GM12878 (cell line): ENCODE measurements at regions not wholly inside any gene's neighbourhood (a gene's known extent, or its start where the extent isn't known, plus 50 kb on each side); places are given as distances from the start of the nearest gene placed in this dataset.

ENCODE experiments used
- ATAC-seq: fragments of 200-7000 bp; cut with Tn5 transposase; 3 replicates; pipeline ENCODE4 v1.9.1; 2020; ENCODE audit warnings: mild to moderate bottlenecking, moderate library complexity
- BruUV-seq: library from RNA; stranded (reverse); fragments of 400-500 nt; replicated peaks from 2 replicates; lab custom pipeline; 2021; lab: Mats Ljungman, UMichigan
- CTCF ChIA-PET: fragments of 300-600 bp; sonication (Branson Sonifier 250); formaldehyde crosslinking; extraction: SDS; loops from one replicate; lab custom pipeline; 2021; ENCODE audit warnings: inconsistent platforms; lab: Yijun Ruan, JAX
- POLR2A ChIA-PET: fragments of 350-600 bp; formaldehyde crosslinking; extraction: SDS; loops from one replicate; lab custom pipeline; 2021; ENCODE audit warnings: inconsistent platforms; lab: Charles Lee
- RAD21 ChIA-PET: fragments of 300-600 bp; sonication (Branson Sonifier 250); formaldehyde crosslinking; loops from one replicate; lab custom pipeline; 2023; ENCODE audit warnings: antibody characterized with exemption; ENCODE audit not compliant: unreplicated experiment; lab: Charles Lee
- SMC1A ChIA-PET: fragments of 300-600 bp; sonication (Branson Sonifier 250); formaldehyde crosslinking; loops from one replicate; lab custom pipeline; 2023; ENCODE audit not compliant: unreplicated experiment, uncharacterized antibody; lab: Charles Lee
- DNase-seq: peaks from one replicate; pipeline ENCODE4 v3.0.0-alpha.2; 2011; ENCODE audit warnings: low read depth, low spot score
- FAIRE-seq: peaks from 3 replicates; lab custom pipeline; 2011; peaks lifted over from hg19 to GRCh38; lab: Jason Lieb, UNC
- H2AFZ ChIP-seq: 2 replicates; pipeline ENCODE4 v1.6.0; 2011; ENCODE audit warnings: low read depth, low read length, control low read depth; ENCODE audit not compliant: control insufficient read depth
- H3K27ac ChIP-seq: 2 replicates; pipeline ENCODE4 v1.5.1; 2011; ENCODE audit warnings: control low read depth; ENCODE audit not compliant: control insufficient read depth, insufficient read depth
- H3K27me3 ChIP-seq, 2 experiments: replicated peaks in 1 of 2; 2 replicates each; pipeline versions ENCODE4 v1.6.0 to v1.6.1; 2011; ENCODE audit warnings: low read length in 1 of 2; ENCODE audit not compliant: control insufficient read depth in 2 of 2, insufficient read depth in 2 of 2
- H3K36me3 ChIP-seq, 2 experiments: 2 replicates each; pipeline ENCODE4 v1.5.1; 2011; ENCODE audit warnings: low read length in 1 of 2; ENCODE audit not compliant: control insufficient read depth in 2 of 2, insufficient read depth in 2 of 2
- H3K4me1 ChIP-seq: 2 replicates; pipeline ENCODE4 v1.6.1; 2011; ENCODE audit warnings: mild to moderate bottlenecking, low read length, moderate library complexity, mixed read lengths; ENCODE audit not compliant: control insufficient read depth, insufficient read depth
- H3K4me2 ChIP-seq: 2 replicates; pipeline ENCODE4 v1.6.0; 2011; ENCODE audit warnings: control low read depth; ENCODE audit not compliant: control insufficient read depth, insufficient read depth
- H3K4me3 ChIP-seq: fragments of 200-600 bp; sonication (generic); 2 replicates; pipeline ENCODE4 v1.5.1; 2016
- H3K79me2 ChIP-seq: 2 replicates; pipeline ENCODE4 v1.6.0; 2011; ENCODE audit warnings: low read length; ENCODE audit not compliant: control insufficient read depth, insufficient read depth
- H3K9ac ChIP-seq: 2 replicates; pipeline ENCODE4 v1.8.0; 2011; ENCODE audit warnings: low read length, control low read depth, mixed read lengths; ENCODE audit not compliant: control insufficient read depth, insufficient read depth
- H3K9me3 ChIP-seq: replicated peaks from 3 replicates; pipeline ENCODE4 v1.5.1; 2011; ENCODE audit warnings: mild to moderate bottlenecking, low read length; ENCODE audit not compliant: control insufficient read depth, insufficient read depth
- H4K20me1 ChIP-seq: 2 replicates; pipeline ENCODE4 v1.6.0; 2011; ENCODE audit not compliant: control insufficient read depth, insufficient read depth
- CBX3 ChIP-seq: fragments of 200-600 bp; sonication (generic); IDR thresholded peaks from 2 replicates; pipeline ENCODE4 v1.6.1; 2016; ENCODE audit warnings: low read depth, borderline replicate concordance
- CHD2 ChIP-seq: IDR thresholded peaks from 2 replicates; pipeline ENCODE4 v1.6.1; 2011; ENCODE audit warnings: low read depth, low read length, improper control_type of control experiment, borderline replicate concordance
- CREB1 ChIP-seq: IDR thresholded peaks from 2 replicates; pipeline ENCODE4 v1.6.1; 2012; ENCODE audit warnings: low read depth, mild to moderate bottlenecking, inconsistent platforms
- CREM ChIP-seq: IDR thresholded peaks from 2 replicates; pipeline ENCODE4 v1.6.1; 2014; ENCODE audit warnings: antibody characterized with exemption, low read depth
- EP300 ChIP-seq, 2 experiments: fragments of 150-350 bp in 1 of 2; IDR thresholded peaks; 2 replicates each; pipeline ENCODE4 v1.6.1; 2011 to 2012; ENCODE audit warnings: low read depth in 2 of 2, low read length in 2 of 2, borderline replicate concordance in 1 of 2, improper control_type of control experiment in 1 of 2, inconsistent platforms in 1 of 2; ENCODE audit not compliant: control insufficient read depth in 1 of 2
- HDAC2 ChIP-seq: fragments of 200-600 bp; sonication (generic); IDR thresholded peaks from 2 replicates; pipeline ENCODE4 v1.6.1; 2017
- IRF4 ChIP-seq: IDR thresholded peaks from 2 replicates; pipeline ENCODE4 v1.6.1; 2011; ENCODE audit warnings: low read depth, low read length
- KDM1A ChIP-seq: fragments of 200-600 bp; sonication (generic); IDR thresholded peaks from 2 replicates; pipeline ENCODE4 v1.6.1; 2016; ENCODE audit warnings: borderline replicate concordance
- MYB ChIP-seq: fragments of 150-350 bp; IDR thresholded peaks from 2 replicates; pipeline ENCODE4 v1.6.1; 2014; ENCODE audit warnings: mild to moderate bottlenecking, low read depth, low read length, borderline replicate concordance
- POLR2AphosphoS2 ChIP-seq: IDR thresholded peaks from 2 replicates; pipeline ENCODE4 v1.6.1; 2011; ENCODE audit warnings: low read depth, mild to moderate bottlenecking, low read length, improper control_type of control experiment, moderate library complexity
- RAD21 ChIP-seq: IDR thresholded peaks from 2 replicates; pipeline ENCODE4 v1.6.1; 2011; ENCODE audit warnings: mild to moderate bottlenecking, low read depth, low read length, moderate library complexity; ENCODE audit not compliant: insufficient read depth
- SPI1 ChIP-seq: IDR thresholded peaks from 2 replicates; pipeline ENCODE4 v1.6.1; 2011; ENCODE audit warnings: low read depth, mild to moderate bottlenecking, low read length, moderate library complexity, borderline replicate concordance; ENCODE audit not compliant: insufficient read depth
- ZNF24 ChIP-seq: fragments of 450-650 bp; IDR thresholded peaks from 2 replicates; pipeline ENCODE4 v1.6.1; 2017; ENCODE audit warnings: antibody characterized with exemption, mild to moderate bottlenecking
- ZNF274 ChIP-seq: IDR thresholded peaks from one replicate; pipeline ENCODE4 v1.8.0; 2011; ENCODE audit not compliant: insufficient read length, insufficient read depth
- ZSCAN29 ChIP-seq: fragments of 450-650 bp; IDR thresholded peaks from 2 replicates; pipeline ENCODE4 v1.6.1; 2017; ENCODE audit warnings: mild to moderate bottlenecking, moderate library complexity
- WGBS: methylation state at CpG from one replicate; pipeline ENCODE4 v1.1.6; 2016; ENCODE audit warnings: low lambda C conversion rate; ENCODE audit not compliant: insufficient replicate concordance, insufficient coverage; ENCODE audit errors: missing lambda C conversion rate; 5-methylcytosine and 5-hydroxymethylcytosine counted together
- in situ Hi-C: fragments of 300-500 bp; cut with MboI; formaldehyde crosslinking; loops from 9 replicates; pipeline ENCODE4 v1.14.3; 2018; ENCODE audit warnings: mixed read lengths
- intact Hi-C: fragments of 100-400 bp; cut with micrococcal nuclease; formaldehyde crosslinking; loops from one replicate; pipeline ENCODE4 v1.14.2; 2022; ENCODE audit not compliant: unreplicated experiment
- TF ChIP-seq, protein P1 (sequence below): IDR thresholded peaks from 2 replicates; pipeline ENCODE4 v1.6.1; 2012; ENCODE audit warnings: low read length, inconsistent platforms
- TF ChIP-seq, protein P2 (sequence below): fragments of 450-650 bp; IDR thresholded peaks from 2 replicates; pipeline ENCODE4 v1.6.1; 2017; ENCODE audit warnings: antibody characterized with exemption, mild to moderate bottlenecking, moderate library complexity
- TF ChIP-seq, protein P3 (sequence below): IDR thresholded peaks from 2 replicates; pipeline ENCODE4 v1.6.1; 2011; ENCODE audit warnings: low read depth, mild to moderate bottlenecking, low read length, moderate library complexity, borderline replicate concordance; ENCODE audit errors: extremely low read depth
- TF ChIP-seq, protein P4 (sequence below): fragments of 150-350 bp; IDR thresholded peaks from 2 replicates; pipeline ENCODE4 v1.6.1; 2016; ENCODE audit warnings: low read depth, low read length

DNA sequence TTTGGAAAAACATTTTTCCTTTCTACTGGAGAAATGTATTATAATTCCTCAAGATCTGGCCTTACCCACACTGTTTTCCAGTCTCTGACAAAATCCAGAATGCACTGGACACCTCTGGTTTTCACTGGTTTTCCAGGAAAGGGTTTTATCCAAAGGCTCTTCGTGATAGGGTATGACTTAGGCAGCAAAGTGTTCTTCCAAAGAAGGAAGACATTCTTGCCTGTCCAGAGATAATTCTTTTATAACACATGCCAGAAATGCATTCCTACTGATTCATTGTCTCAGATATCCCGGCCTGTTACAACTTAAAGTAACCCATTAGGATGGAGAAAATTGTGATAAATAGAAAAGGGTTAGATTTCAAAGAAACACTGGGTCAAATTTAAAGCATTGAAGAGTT is 2343.1 kb downstream of the PCDH7 start:
- ATAC-seq: no peak
- no peaks in the 10 kb centered on the region for H3K79me2 ChIP-seq
- no peaks in the 10 kb centered on the region for H3K9me3 ChIP-seq
- no peak overlapping the region for H3K4me2 ChIP-seq
- CTCF ChIA-PET: no interaction called here
- H2AFZ ChIP-seq: no peak overlapping the region
- H3K27ac ChIP-seq: no peak overlapping the region
- DNase-seq: no peak
- H3K9ac ChIP-seq: no peak overlapping the region
- no peaks in the 10 kb centered on the region for H3K27me3 ChIP-seq
- in situ Hi-C loops: no loop called here
- H4K20me1 ChIP-seq: no peaks in the 10 kb centered on the region
- H3K4me1 ChIP-seq: no peaks in the 10 kb centered on the region
- FAIRE-seq: no peak
- POLR2A ChIA-PET: no interaction called here
- H3K4me3 ChIP-seq: no peak overlapping the region
- no TSS peak for BruUV-seq
- RAD21 ChIA-PET: no interaction called here
- 0% methylated on average over 2 of the region's 2 CpGs for WGBS
- SMC1A ChIA-PET: no interaction called here
- H3K36me3 ChIP-seq: no peaks in the 10 kb centered on the region
- intact Hi-C loops: no loop called here
- TF ChIP-seq EP300 (IDR thresholded peaks at IDR 0.05; ENCODE audit: borderline replicate concordance in 1 of 2, control insufficient read depth in 1 of 2, low read depth in 2 of 2, low read length in 2 of 2) (no peak), IRF4 (no peak), ZNF274 (no peak), ZNF24 (no peak), ZSCAN29 (no peak), CBX3 (no peak), SPI1 (no peak), CREM (no peak), HDAC2 (no peak), MYB (no peak), RAD21 (no peak), POLR2AphosphoS2 (no peak), CREB1 (no peak), KDM1A (no peak), CHD2 (no peak)
- TF ChIP-seq, protein P1, sequence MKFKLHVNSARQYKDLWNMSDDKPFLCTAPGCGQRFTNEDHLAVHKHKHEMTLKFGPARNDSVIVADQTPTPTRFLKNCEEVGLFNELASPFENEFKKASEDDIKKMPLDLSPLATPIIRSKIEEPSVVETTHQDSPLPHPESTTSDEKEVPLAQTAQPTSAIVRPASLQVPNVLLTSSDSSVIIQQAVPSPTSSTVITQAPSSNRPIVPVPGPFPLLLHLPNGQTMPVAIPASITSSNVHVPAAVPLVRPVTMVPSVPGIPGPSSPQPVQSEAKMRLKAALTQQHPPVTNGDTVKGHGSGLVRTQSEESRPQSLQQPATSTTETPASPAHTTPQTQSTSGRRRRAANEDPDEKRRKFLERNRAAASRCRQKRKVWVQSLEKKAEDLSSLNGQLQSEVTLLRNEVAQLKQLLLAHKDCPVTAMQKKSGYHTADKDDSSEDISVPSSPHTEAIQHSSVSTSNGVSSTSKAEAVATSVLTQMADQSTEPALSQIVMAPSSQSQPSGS: no peak
- TF ChIP-seq, protein P2, sequence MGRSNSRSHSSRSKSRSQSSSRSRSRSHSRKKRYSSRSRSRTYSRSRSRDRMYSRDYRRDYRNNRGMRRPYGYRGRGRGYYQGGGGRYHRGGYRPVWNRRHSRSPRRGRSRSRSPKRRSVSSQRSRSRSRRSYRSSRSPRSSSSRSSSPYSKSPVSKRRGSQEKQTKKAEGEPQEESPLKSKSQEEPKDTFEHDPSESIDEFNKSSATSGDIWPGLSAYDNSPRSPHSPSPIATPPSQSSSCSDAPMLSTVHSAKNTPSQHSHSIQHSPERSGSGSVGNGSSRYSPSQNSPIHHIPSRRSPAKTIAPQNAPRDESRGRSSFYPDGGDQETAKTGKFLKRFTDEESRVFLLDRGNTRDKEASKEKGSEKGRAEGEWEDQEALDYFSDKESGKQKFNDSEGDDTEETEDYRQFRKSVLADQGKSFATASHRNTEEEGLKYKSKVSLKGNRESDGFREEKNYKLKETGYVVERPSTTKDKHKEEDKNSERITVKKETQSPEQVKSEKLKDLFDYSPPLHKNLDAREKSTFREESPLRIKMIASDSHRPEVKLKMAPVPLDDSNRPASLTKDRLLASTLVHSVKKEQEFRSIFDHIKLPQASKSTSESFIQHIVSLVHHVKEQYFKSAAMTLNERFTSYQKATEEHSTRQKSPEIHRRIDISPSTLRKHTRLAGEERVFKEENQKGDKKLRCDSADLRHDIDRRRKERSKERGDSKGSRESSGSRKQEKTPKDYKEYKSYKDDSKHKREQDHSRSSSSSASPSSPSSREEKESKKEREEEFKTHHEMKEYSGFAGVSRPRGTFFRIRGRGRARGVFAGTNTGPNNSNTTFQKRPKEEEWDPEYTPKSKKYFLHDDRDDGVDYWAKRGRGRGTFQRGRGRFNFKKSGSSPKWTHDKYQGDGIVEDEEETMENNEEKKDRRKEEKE: no peak
- TF ChIP-seq, protein P3, sequence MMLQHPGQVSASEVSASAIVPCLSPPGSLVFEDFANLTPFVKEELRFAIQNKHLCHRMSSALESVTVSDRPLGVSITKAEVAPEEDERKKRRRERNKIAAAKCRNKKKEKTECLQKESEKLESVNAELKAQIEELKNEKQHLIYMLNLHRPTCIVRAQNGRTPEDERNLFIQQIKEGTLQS: no peak
- TF ChIP-seq, protein P4, sequence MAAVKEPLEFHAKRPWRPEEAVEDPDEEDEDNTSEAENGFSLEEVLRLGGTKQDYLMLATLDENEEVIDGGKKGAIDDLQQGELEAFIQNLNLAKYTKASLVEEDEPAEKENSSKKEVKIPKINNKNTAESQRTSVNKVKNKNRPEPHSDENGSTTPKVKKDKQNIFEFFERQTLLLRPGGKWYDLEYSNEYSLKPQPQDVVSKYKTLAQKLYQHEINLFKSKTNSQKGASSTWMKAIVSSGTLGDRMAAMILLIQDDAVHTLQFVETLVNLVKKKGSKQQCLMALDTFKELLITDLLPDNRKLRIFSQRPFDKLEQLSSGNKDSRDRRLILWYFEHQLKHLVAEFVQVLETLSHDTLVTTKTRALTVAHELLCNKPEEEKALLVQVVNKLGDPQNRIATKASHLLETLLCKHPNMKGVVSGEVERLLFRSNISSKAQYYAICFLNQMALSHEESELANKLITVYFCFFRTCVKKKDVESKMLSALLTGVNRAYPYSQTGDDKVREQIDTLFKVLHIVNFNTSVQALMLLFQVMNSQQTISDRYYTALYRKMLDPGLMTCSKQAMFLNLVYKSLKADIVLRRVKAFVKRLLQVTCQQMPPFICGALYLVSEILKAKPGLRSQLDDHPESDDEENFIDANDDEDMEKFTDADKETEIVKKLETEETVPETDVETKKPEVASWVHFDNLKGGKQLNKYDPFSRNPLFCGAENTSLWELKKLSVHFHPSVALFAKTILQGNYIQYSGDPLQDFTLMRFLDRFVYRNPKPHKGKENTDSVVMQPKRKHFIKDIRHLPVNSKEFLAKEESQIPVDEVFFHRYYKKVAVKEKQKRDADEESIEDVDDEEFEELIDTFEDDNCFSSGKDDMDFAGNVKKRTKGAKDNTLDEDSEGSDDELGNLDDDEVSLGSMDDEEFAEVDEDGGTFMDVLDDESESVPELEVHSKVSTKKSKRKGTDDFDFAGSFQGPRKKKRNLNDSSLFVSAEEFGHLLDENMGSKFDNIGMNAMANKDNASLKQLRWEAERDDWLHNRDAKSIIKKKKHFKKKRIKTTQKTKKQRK: no peak
